PC-9 (cell line): ENCODE measurements at regions not wholly inside any gene's neighbourhood (a gene's known extent, or its start where the extent isn't known, plus 50 kb on each side); places are given as distances from the start of the nearest gene placed in this dataset.

Experiments used
- BruUV-seq: library from RNA; stranded (reverse); fragments of 400-500 nt; replicated peaks from 2 replicates; lab custom pipeline; 2021; lab: Mats Ljungman, UMichigan
- CTCF ChIA-PET: fragments of 300-600 bp; sonication (Branson Sonifier 250); formaldehyde crosslinking; loops from one replicate; lab custom pipeline; 2022; ENCODE audit warnings: antibody characterized with exemption; lab: Charles Lee
- POLR2A ChIA-PET: fragments of 300-600 bp; sonication (Branson Sonifier 250); formaldehyde crosslinking; loops from one replicate; lab custom pipeline; 2022; ENCODE audit warnings: antibody characterized with exemption; ENCODE audit not compliant: unreplicated experiment; lab: Charles Lee
- DNase-seq, 2 experiments: peaks; one replicate each; pipeline versions ENCODE4 v3.0.0 to v3.0.0-alpha.2; 2015 to 2022; ENCODE audit warnings: mixed read lengths in 1 of 2
- H2AFZ ChIP-seq: fragments of 200-600 bp; sonication (generic); 2 replicates; pipeline ENCODE4 v1.8.1; 2017; ENCODE audit warnings: antibody characterized with exemption
- H3F3A ChIP-seq: fragments of 200-600 bp; sonication (generic); 2 replicates; pipeline ENCODE4 v1.8.1; 2017; ENCODE audit warnings: antibody characterized with exemption, mild to moderate bottlenecking, low read depth; ENCODE audit not compliant: insufficient read depth
- H3K27ac ChIP-seq: fragments of 200-600 bp; sonication (generic); 2 replicates; pipeline ENCODE4 v1.6.1; 2016; ENCODE audit warnings: mixed run types
- H3K27me3 ChIP-seq: fragments of 200-600 bp; sonication (generic); 2 replicates; pipeline ENCODE4 v1.6.1; 2016; ENCODE audit warnings: low read depth, mixed run types; ENCODE audit not compliant: insufficient read depth
- H3K36me3 ChIP-seq: fragments of 200-600 bp; sonication (generic); 2 replicates; pipeline ENCODE4 v1.6.1; 2016; ENCODE audit warnings: low read depth, mixed run types
- H3K4me1 ChIP-seq: fragments of 200-600 bp; sonication (generic); replicated peaks from 2 replicates; pipeline ENCODE4 v1.6.1; 2016; ENCODE audit warnings: mixed run types; ENCODE audit not compliant: insufficient read depth
- H3K4me2 ChIP-seq: fragments of 200-600 bp; sonication (generic); 2 replicates; pipeline ENCODE4 v1.6.1; 2017; ENCODE audit warnings: mixed run types
- H3K4me3 ChIP-seq: fragments of 200-600 bp; sonication (generic); 2 replicates; pipeline ENCODE4 v1.6.1; 2016; ENCODE audit warnings: mixed run types
- H3K79me2 ChIP-seq: fragments of 200-600 bp; sonication (generic); 2 replicates; pipeline ENCODE4 v1.6.1; 2017; ENCODE audit warnings: low read depth, mixed run types
- H3K9me2 ChIP-seq: fragments of 200-600 bp; sonication (generic); 2 replicates; pipeline ENCODE4 v1.8.1; 2017; ENCODE audit warnings: mild to moderate bottlenecking; ENCODE audit not compliant: insufficient read depth
- H3K9me3 ChIP-seq: fragments of 200-600 bp; sonication (generic); 2 replicates; pipeline ENCODE4 v1.8.1; 2016; ENCODE audit warnings: low read depth; ENCODE audit not compliant: insufficient read depth
- H4K20me1 ChIP-seq: fragments of 200-600 bp; sonication (generic); 2 replicates; pipeline ENCODE4 v1.8.1; 2017; ENCODE audit not compliant: insufficient read depth
- EZH2 ChIP-seq: fragments of 200-600 bp; sonication (generic); IDR thresholded peaks from 2 replicates; pipeline ENCODE4 v1.8.0; 2017; ENCODE audit warnings: antibody characterized with exemption, low read depth
- intact Hi-C: fragments of 100-400 bp; cut with micrococcal nuclease; formaldehyde crosslinking; loops from one replicate; pipeline ENCODE4 v1.10.0; 2022; ENCODE audit not compliant: unreplicated experiment
- TF ChIP-seq, protein P1 (sequence below): fragments of 200-600 bp; sonication (generic); conservative IDR thresholded peaks from 2 replicates; pipeline ENCODE4 v1.6.1; 2017; ENCODE audit warnings: mixed run types, antibody characterized with exemption, mild to moderate bottlenecking, moderate library complexity

DNA sequence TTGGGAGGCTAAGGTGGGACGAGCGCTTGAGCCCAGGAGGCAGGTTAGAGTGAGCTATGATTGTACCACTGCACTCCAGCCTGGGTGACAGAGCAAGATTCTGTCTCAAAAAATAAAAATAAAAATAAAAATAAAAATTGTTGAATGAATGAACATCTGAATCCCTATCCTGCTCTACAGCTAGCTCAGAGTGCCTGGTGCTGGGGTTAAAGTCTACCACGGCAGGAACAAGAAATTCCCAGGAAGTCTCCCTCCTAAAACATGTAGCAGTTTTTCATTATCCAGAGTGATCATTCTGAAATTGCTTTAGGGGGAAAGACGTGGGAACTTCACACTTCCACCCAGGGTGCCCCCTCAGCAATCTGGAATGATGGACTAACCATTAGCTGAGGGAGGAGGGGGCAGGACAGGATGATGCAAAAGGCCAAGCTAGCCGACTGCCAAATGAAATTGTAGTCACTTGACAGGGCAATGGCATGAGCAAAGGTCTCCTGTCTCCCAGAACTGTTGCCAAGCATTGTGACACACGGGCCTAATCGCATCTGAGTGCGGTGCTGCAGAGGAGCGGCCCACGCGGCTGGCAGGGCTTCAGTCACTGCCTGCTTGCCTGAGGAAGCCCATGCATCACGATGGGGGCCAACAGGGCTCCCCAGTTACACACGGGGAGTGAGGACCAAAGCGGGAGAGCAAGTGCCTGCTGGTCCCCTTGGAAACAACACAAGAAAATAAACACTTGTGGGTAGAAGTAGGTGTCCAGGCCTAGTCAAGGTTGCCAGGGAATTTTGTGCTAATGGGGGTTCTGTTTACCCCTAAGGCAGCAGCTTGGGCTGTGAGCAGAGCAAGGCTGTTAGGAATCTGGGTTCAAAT, 85.7 kb downstream of the NENF start:
- no peaks in the 10 kb centered on the region for H4K20me1 ChIP-seq
- no peaks in the 10 kb centered on the region for H3K9me3 ChIP-seq
- no peaks in the 10 kb centered on the region for H3K36me3 ChIP-seq
- no peak for TF ChIP-seq EZH2
- TF ChIP-seq, protein P1, sequence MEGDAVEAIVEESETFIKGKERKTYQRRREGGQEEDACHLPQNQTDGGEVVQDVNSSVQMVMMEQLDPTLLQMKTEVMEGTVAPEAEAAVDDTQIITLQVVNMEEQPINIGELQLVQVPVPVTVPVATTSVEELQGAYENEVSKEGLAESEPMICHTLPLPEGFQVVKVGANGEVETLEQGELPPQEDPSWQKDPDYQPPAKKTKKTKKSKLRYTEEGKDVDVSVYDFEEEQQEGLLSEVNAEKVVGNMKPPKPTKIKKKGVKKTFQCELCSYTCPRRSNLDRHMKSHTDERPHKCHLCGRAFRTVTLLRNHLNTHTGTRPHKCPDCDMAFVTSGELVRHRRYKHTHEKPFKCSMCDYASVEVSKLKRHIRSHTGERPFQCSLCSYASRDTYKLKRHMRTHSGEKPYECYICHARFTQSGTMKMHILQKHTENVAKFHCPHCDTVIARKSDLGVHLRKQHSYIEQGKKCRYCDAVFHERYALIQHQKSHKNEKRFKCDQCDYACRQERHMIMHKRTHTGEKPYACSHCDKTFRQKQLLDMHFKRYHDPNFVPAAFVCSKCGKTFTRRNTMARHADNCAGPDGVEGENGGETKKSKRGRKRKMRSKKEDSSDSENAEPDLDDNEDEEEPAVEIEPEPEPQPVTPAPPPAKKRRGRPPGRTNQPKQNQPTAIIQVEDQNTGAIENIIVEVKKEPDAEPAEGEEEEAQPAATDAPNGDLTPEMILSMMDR = no peak
- peaks cover 11% of the 10 kb centered on the region for H3F3A ChIP-seq
- H3K4me1 ChIP-seq = peaks cover 11% of the 10 kb centered on the region
- peak; percentile 12 to 43 for DNase-seq
- POLR2A ChIA-PET = no interaction called here
- no peak overlapping the region for H3K4me2 ChIP-seq
- H2AFZ ChIP-seq = no peak overlapping the region
- no peaks in the 10 kb centered on the region for H3K27me3 ChIP-seq
- BruUV-seq = no TSS peak
- H3K9me2 ChIP-seq = no peaks in the 10 kb centered on the region
- intact Hi-C loops = no loop called here
- H3K79me2 ChIP-seq = no peaks in the 10 kb centered on the region
- no peak overlapping the region for H3K4me3 ChIP-seq
- CTCF ChIA-PET = no interaction called here
- no peak overlapping the region for H3K27ac ChIP-seq

DNA sequence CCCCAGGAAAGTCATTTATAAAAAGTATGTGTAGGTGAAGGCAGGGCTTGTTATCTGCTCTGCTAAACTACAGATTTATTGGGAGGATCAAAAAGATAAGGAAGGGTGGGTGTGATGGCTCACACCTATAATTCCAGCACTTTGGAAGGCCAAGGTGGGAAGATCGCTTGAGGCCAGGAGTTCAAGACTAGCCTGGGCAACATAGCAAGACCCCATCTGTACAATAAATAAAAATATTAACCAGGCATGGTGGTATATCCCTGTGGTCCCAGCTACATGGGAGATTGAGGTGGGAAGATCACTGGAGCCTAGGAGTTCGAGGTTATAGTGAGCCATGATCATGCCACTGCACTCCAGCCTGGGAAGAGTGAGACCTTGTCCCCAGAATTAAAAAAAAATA, 86.4 kb downstream of the NENF start:
- no peak for DNase-seq
- Histone ChIP-seq H3K4me3 (no peak overlapping the region), H3K79me2 (no peaks in the 10 kb centered on the region), H3K9me2 (no peaks in the 10 kb centered on the region), H3K36me3 (no peaks in the 10 kb centered on the region), H3K4me2 (no peak overlapping the region), H4K20me1 (no peaks in the 10 kb centered on the region), H3K27me3 (no peaks in the 10 kb centered on the region), H3F3A (peaks cover 7% of the 10 kb centered on the region), H2AFZ (no peak overlapping the region), H3K27ac (no peak overlapping the region), H3K4me1 (peaks cover 3% of the 10 kb centered on the region; the same call in 1 of the 2 replicates), H3K9me3 (no peaks in the 10 kb centered on the region)
- TF ChIP-seq, protein P1 = no peak
- no peak for TF ChIP-seq EZH2
- BruUV-seq = no TSS peak
- intact Hi-C loops = no loop called here
- ChIA-PET POLR2A (no interaction called here), CTCF (no interaction called here)

DNA sequence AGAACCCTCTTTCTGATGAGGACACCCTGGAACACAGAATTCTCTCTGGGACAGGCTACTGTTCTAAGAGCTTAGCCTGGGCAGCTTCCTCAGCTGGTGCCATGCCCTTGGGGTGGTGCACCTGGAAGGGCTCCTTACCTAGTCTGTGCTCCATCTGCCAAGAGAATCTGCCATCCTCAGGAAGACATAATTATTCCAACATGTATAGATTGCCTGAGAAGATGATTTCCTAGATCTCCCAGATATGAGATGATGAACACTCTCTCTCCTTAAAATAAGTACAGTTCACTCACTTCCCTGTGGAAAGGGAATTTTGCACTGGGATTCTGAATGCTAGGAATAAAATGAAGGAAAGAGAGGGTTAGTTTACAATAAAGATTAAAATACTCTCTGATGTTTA, 87.6 kb downstream of the NENF start:
- CTCF ChIA-PET = interaction anchor here (0.7 kb wide), 1 partner anchor 45 kb away, joined by 6 read pairs; no protein-coding TSS in a partner anchor
- Histone ChIP-seq H3K79me2 (no peaks in the 10 kb centered on the region), H3K4me2 (no peak overlapping the region), H3F3A (peaks cover 7% of the 10 kb centered on the region), H3K9me2 (no peaks in the 10 kb centered on the region), H3K36me3 (no peaks in the 10 kb centered on the region), H2AFZ (no peak overlapping the region), H3K4me1 (0 out of 2 replicates have a peak, but pooled peaks cover 5% of the 10 kb centered on the region), H3K9me3 (no peaks in the 10 kb centered on the region), H4K20me1 (no peaks in the 10 kb centered on the region), H3K27me3 (no peaks in the 10 kb centered on the region), H3K4me3 (no peak overlapping the region), H3K27ac (no peak overlapping the region)
- BruUV-seq = no TSS peak
- TF ChIP-seq, protein P1 = no peak
- TF ChIP-seq EZH2 = no peak
- POLR2A ChIA-PET = no interaction called here
- DNase-seq = no peak
- intact Hi-C loops = no loop called here
